C4-2B (cell line): ENCODE measurements at regions not wholly inside any gene's neighbourhood (a gene's known extent, or its start where the extent isn't known, plus 50 kb on each side); places are given as distances from the start of the nearest gene placed in this dataset.

ENCODE experiments used
- H3K27ac ChIP-seq: fragments of 450-650 bp; 2 replicates; pipeline ENCODE4 v1.5.1; 2017
- ZFX ChIP-seq: fragments of 450-650 bp; IDR thresholded peaks from 2 replicates; pipeline ENCODE4 v1.6.1; 2017
- TF ChIP-seq, protein P1 (sequence below): fragments of 450-650 bp; conservative IDR thresholded peaks from 2 replicates; pipeline ENCODE4 v1.5.1; 2017; ENCODE audit warnings: mild to moderate bottlenecking

DNA sequence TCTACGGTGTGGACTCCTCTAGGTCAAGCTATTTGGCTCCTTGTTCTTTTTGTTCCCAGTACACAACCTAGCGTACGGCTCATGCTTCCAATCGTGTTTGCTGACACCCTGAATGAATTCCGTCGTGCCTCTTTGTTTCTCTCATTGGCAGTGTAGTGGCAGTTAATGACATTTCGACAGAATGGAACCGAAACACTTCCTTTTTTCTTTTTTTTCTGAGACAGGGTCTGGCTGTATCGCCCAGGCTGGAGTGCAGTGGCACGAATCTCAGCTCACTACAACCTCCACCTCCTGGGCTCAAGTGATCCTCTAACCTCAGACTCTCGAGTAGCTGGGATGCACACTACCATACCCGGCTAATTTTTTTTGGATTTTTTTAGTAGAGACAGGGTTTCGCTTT is 113.3 kb upstream of the ATP6AP2 start:
- TF ChIP-seq, protein P1, sequence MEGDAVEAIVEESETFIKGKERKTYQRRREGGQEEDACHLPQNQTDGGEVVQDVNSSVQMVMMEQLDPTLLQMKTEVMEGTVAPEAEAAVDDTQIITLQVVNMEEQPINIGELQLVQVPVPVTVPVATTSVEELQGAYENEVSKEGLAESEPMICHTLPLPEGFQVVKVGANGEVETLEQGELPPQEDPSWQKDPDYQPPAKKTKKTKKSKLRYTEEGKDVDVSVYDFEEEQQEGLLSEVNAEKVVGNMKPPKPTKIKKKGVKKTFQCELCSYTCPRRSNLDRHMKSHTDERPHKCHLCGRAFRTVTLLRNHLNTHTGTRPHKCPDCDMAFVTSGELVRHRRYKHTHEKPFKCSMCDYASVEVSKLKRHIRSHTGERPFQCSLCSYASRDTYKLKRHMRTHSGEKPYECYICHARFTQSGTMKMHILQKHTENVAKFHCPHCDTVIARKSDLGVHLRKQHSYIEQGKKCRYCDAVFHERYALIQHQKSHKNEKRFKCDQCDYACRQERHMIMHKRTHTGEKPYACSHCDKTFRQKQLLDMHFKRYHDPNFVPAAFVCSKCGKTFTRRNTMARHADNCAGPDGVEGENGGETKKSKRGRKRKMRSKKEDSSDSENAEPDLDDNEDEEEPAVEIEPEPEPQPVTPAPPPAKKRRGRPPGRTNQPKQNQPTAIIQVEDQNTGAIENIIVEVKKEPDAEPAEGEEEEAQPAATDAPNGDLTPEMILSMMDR, result no peak
- TF ChIP-seq ZFX, result no peak
- peak overlapping the region; percentile 32; the same call in 1 of the 2 replicates for H3K27ac ChIP-seq

DNA sequence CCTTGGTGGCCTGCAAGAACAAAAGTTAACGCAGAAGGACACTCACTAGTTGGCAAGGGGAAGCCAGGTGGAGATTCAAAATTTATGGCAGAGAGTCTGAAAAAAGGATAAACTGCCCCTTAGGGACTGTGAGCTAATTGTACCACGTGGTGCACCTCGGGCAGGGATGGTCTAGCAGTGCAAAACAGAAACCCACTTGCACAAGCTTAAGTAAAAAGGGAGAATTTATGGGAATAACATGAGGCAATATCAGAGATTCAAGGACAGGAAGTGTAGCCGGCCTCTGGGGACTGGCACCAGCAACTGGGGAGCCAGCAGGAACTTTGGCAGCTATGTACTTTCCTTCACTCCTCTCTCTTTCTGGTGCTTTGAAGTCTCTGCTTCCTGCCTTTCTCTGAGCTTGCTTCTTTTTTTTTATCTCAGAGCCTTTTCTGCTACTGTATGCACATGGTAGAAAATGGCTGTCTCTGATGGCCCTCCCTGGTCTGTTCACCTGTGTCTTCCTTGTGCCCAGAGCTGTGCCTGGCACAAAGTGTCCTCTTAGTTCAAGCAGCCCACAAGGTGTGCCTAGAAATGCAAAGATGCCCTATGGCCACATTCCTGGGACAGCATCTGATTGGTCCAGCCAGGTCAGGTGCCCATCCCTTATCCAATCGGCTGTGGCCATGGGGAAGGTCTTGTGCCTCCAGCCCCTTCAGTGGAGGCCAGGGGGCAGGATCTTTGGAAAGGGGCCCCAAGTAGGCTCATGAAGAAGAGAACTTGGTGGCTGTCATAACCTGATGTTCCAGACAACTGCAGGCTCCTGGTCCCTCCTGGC is 114.8 kb upstream of the ATP6AP2 start:
- no peak overlapping the region for H3K27ac ChIP-seq
- TF ChIP-seq, protein P1, result no peak
- TF ChIP-seq ZFX, result no peak

DNA sequence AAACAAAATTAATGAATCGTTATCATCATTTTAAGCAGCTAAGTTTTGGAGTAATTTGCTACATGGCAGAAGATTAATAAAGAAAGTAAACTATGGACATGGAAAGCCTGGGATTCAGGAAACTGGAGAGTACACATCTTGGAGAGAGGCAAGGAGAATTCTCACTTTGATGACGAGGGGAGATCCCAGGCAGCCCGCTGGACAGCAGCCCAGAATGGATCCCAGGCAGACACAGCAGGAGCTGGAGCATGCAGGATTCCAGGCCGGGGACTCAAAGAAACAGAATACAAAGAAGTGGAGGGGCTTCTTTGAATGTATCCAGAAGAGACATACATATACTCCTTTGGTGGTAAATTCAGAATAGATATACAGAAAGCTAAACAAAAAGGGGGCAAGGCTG is 118.0 kb upstream of the ATP6AP2 start:
- TF ChIP-seq ZFX, result no peak
- TF ChIP-seq, protein P1, result no peak
- H3K27ac ChIP-seq, result no peak overlapping the region

DNA sequence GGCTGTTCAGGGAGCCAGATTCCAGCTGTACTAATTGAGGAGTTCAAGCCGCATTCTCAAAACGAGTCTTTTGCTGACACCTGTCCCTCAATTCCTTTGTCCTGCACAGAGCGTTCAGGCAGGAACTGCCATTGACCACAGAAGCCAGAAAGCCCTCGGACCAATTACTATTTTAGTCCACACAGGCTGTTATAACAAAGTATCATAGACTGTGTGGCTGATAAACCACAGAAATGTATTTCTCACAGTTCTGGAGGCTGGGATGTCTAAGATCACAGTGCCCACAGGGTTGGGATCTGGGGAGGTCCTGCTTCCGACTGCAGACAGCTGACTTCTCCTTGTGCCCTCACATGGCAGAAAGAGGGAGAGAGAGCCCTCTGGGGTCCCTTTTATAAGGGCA is 119.8 kb upstream of the ATP6AP2 start:
- H3K27ac ChIP-seq, result no peak overlapping the region
- no peak for TF ChIP-seq ZFX
- TF ChIP-seq, protein P1, result no peak

DNA sequence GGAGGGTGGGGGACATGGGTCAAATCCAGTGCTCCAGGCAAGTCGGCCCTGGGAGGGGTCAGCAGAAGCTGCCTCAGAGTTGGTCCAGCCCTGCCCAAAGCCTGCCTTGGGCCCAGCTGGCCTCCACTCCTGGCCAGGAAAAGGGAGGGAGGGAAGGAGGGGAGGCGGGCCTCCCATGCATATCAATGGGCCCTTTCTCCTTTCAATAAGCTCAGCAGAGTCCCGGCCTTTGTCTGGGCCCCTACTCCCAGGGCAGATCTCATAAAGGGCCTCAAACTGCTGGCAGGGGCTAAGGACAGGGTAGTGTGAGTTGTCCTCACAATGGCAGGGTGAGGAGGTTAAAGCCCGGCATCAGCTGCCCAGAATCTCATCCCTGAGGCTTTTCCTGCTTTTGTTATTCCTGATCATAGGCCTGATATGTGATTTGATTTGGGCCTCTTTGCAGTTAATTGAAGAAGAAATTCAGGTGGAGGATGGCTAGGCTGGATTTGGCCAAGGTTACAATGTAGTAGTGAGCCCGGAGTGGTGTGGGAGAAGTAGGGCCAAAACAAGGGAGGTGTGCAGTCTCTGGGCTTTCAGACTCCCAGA is 121.1 kb upstream of the ATP6AP2 start:
- TF ChIP-seq, protein P1, result no peak
- no peak for TF ChIP-seq ZFX

DNA sequence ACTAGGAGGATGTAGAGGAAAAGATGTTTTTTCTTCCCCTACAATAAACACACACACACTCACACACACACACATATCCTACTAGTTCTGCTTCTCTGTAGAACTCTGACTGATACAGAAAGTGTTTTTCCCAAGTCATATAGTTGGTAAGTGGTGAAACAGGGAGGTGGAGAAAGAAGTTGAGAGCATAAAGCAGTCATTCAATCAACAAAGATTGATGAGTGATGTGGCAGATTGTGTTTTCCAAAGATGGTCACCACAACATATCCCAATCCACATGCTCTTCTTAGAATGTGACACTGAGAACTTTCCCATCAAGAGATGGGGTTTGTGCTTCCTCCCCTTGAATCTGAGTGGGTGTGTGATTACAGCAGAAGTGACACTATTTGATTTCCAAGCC is 123.4 kb upstream of the ATP6AP2 start:
- TF ChIP-seq ZFX, result no peak
- TF ChIP-seq, protein P1, result no peak
- H3K27ac ChIP-seq, result no peak overlapping the region

More for the DNA sequence above, 121.1 kb upstream of the ATP6AP2 start:
- no peak overlapping the region for H3K27ac ChIP-seq

DNA sequence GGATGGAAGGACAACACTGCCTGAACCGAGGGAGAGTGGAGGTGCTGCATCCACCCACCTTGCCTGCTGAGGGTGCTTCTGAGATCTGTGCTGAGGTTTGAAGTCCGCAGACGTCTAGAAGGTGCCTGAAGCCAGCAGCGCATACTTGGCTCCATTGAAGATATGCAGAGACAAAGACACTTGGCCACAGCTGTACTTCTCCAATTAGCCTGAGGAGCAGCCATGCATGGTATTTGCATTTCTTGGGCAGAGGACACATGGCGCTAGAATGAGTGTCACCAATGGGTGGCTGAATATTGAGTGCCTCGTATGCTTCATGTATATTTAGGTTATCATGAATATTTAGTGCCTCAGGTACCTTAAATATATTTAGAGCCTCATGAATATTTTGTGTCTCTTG is 128.7 kb upstream of the ATP6AP2 start:
- TF ChIP-seq, protein P1, result no peak
- H3K27ac ChIP-seq, result no peak overlapping the region
